GM20000 (cell line): ENCODE measurements at regions not wholly inside any gene's neighbourhood (a gene's known extent, or its start where the extent isn't known, plus 50 kb on each side); places are given as distances from the start of the nearest gene placed in this dataset.

Experiments used
- DNase-seq: peaks from one replicate; pipeline ENCODE4 v3.0.0; 2012; ENCODE audit warnings: low spot score
- CTCF ChIP-seq: IDR thresholded peaks from 2 replicates; pipeline ENCODE4 v1.5.1; 2012; ENCODE audit warnings: mild to moderate bottlenecking, control low read depth; ENCODE audit errors: extremely low read depth, missing control alignments

- no peak for DNase-seq
- no peak for TF ChIP-seq CTCF
Measured at GRCh38 chr15:69643476-69643875, 190.9 kb downstream of the RPLP1 start.

GRCh38 chr15:69643971-69644370 lies 191.4 kb downstream of the RPLP1 start:
- TF ChIP-seq CTCF: no peak
- no peak for DNase-seq

- no peak for TF ChIP-seq CTCF
- DNase-seq: no peak
Measured at GRCh38 chr15:69644876-69645275, 192.3 kb downstream of the RPLP1 start.

GRCh38 chr15:69647142-69647513 lies 194.5 kb downstream of the RPLP1 start:
- DNase-seq: no peak
- TF ChIP-seq CTCF: no peak

GRCh38 chr15:69648212-69648611 lies 195.6 kb downstream of the RPLP1 start:
- no peak for DNase-seq

GRCh38 chr15:69648775-69649735 lies 196.4 kb downstream of the RPLP1 start:
- TF ChIP-seq CTCF: no peak
- no peak for DNase-seq

More at GRCh38 chr15:69648212-69648611, 195.6 kb downstream of the RPLP1 start:
- TF ChIP-seq CTCF: no peak

GRCh38 chr15:69652293-69652692 lies 199.7 kb downstream of the RPLP1 start:
- TF ChIP-seq CTCF: no peak
- no peak for DNase-seq
